Activated naive CD4-positive, alpha-beta T cell treated with anti-CD3 and anti-CD28 coated beads for 36 hours (primary cell): ENCODE measurements at regions not wholly inside any gene's neighbourhood (a gene's known extent, or its start where the extent isn't known, plus 50 kb on each side); places are given as distances from the start of the nearest gene placed in this dataset.

Experiments used
- CTCF ChIA-PET: fragments of 350-600 bp; sonication (Branson Sonifier 250); formaldehyde crosslinking; loops from one replicate; lab custom pipeline; 2021; ENCODE audit warnings: antibody characterized with exemption; lab: Charles Lee
- DNase-seq: peaks from one replicate; pipeline ENCODE4 v3.0.0-alpha.2; 2020
- H3K27ac Mint-ChIP-seq: one replicate; pipeline ENCODE4 v1.8.0; 2021; ENCODE audit warnings: mild to moderate bottlenecking, mixed read lengths
- H3K27me3 Mint-ChIP-seq: one replicate; pipeline ENCODE4 v1.8.0; 2021; ENCODE audit warnings: low read depth, mixed read lengths
- H3K36me3 Mint-ChIP-seq: one replicate; pipeline ENCODE4 v1.8.0; 2021; ENCODE audit warnings: low read depth, mixed read lengths
- H3K4me1 Mint-ChIP-seq: one replicate; pipeline ENCODE4 v1.8.0; 2021; ENCODE audit warnings: low read depth, mixed read lengths
- H3K4me3 Mint-ChIP-seq: one replicate; pipeline ENCODE4 v1.8.0; 2021; ENCODE audit warnings: mild to moderate bottlenecking, moderate library complexity, mixed read lengths
- H3K9me3 Mint-ChIP-seq: one replicate; pipeline ENCODE4 v1.8.0; 2021; ENCODE audit warnings: mixed read lengths
- intact Hi-C: fragments of 100-400 bp; cut with micrococcal nuclease; formaldehyde crosslinking; loops from one replicate; pipeline ENCODE4 v1.15.1; 2023

DNA sequence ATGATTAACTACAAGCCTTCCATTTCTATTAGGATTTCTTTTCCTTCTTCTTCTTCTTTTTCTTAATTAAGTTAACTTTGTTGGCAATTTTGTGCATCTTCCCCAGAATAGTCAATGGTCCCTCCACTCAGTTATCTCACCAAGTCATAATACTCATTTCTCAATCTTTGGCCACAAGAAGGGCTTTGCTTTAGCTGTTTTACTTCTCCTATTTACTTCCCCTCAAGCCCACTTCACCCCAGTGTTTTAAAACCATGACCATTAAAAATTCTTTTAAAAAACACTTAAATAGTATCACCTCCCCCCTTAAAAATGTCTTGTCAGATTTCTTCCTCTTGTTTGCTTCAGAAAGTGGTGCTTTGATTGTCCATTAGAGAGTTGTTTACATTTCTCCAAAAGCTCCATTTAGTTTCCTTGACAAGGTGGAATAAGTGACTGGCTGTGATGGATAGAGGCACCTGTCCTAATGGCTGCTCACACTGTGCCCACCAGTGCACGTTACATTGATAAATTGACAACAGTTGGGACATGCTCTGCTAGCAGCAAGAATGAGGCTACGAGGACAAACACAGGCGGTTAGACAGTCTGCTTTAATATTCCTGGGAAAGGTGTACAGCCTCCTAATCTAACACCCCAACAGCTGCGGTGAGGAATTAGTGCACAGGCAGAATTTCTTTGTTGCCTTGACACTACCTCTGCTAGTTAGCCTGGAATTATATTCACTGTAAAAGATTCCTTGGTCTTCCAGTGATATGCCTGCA is 354.7 kb downstream of the LMO4 start:
- H3K27me3 Mint-ChIP-seq = no peaks in the 10 kb centered on the region
- H3K4me3 Mint-ChIP-seq = no peak overlapping the region
- CTCF ChIA-PET = no interaction called here

DNA sequence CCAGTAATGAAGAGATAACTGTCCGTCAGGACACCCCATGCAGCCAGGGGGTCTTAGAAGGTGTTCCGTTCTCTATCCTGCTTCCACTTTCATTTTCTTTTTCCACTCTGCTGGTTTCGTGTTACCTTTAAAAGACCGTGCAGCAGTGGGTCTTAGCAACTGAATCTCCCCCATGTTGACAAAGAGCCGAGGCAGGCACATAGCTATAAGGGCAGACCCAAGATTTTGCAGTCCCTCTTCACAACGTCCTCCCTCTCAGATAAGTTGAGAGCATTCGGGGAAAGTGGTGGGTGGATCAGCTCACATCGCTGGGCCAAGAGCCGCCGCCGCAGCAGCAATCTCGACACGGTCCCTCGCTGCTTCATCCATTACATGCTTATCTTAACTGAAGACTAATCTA is 355.5 kb downstream of the LMO4 start:
- Mint-ChIP-seq H3K4me1 (no peaks in the 10 kb centered on the region), H3K9me3 (no peaks in the 10 kb centered on the region), H3K27me3 (no peaks in the 10 kb centered on the region), H3K4me3 (peak overlapping the region; percentile 7), H3K27ac (no peak overlapping the region), H3K36me3 (no peaks in the 10 kb centered on the region)
- CTCF ChIA-PET = no interaction called here
- intact Hi-C loops = no loop called here
- DNase-seq = no peak

More for the DNA sequence above, 354.7 kb downstream of the LMO4 start:
- no peak for DNase-seq
- no peak overlapping the region for H3K27ac Mint-ChIP-seq
- H3K9me3 Mint-ChIP-seq = no peaks in the 10 kb centered on the region
- H3K36me3 Mint-ChIP-seq = no peaks in the 10 kb centered on the region
- intact Hi-C loops = no loop called here
- H3K4me1 Mint-ChIP-seq = no peaks in the 10 kb centered on the region

DNA sequence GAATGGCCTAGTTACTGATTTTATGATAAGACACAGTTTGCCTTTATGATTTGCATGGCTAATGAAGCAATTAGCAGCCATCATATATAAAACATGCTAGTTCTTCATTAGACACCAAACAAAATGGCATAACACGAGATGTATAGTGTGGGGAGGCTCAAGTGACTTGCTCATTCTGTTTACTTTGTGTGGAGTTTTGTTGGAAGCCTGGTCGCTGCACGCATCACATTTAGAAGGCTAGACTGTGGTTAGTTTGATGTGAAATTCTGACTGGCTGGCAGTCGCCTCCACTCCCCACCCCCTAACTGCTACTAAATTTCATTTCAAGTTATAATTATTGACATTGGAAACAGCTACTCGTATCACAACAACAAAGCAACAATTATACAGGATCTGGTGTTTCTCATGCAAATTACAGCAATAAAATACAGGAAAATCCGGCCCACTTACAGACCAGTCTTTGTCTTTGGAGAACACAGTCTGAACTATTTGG is 356.1 kb downstream of the LMO4 start:
- CTCF ChIA-PET = no interaction called here

DNA sequence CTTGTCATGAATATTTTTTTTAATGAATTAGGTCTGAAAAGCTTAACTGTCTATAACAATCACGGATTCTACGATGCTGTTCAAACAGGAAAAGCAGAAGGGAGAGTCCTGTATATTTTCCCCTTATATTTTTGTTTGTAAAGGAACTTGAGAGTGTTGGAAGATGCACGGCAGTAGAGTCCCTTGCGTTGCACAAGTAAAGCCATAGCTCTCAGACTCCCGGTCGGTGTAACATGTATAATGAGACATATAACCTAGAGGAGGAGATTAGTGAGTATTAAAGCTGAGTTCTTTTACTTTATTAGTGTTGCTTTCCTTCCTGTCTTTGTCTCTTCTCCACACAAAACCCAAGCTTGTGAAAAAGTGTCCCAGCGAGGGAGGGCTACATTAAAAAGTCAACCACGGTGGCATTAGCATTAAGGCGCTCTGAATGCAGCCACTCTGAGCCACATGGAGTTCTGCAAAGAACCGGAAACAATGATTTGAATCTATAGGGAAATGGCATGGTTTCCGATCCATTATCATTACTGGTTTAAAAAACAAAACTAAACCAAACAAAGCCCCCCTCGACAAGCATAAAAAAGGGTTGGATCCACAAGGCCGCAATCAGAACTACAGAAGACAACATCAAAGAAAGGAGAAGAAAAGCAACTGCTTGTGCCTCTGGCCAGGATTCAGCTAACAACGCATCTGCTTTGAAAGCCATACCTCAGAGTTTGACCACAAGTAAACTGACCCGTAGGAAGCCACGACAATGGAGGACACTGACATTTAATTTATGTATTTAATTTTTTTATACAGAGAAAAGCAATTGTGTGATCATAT is 356.8 kb downstream of the LMO4 start:
- DNase-seq = no peak
- H3K27ac Mint-ChIP-seq = no peak overlapping the region
- intact Hi-C loops = no loop called here

More for the DNA sequence above, 356.1 kb downstream of the LMO4 start:
- intact Hi-C loops = no loop called here
- no peaks in the 10 kb centered on the region for H3K27me3 Mint-ChIP-seq
- H3K4me1 Mint-ChIP-seq = no peaks in the 10 kb centered on the region
- no peaks in the 10 kb centered on the region for H3K36me3 Mint-ChIP-seq
- H3K9me3 Mint-ChIP-seq = no peaks in the 10 kb centered on the region
- no peak overlapping the region for H3K27ac Mint-ChIP-seq
- no peak for DNase-seq
- no peak overlapping the region for H3K4me3 Mint-ChIP-seq

DNA sequence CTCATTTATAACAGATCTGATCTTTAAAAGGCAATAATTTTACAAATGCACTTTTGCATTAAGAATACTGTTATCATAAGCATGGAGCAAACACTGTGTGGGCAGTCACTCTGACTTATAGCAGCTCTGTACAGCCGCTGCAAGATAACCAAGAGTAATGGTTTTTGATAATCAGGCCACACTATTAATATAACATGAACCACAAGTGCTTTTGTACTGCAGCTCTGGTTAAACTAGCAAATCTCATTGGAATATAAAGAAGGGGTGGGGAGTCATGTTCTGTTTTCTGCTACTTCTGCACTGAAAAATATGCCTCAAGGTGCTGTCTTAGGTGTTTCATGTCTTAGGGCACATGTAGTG is 357.4 kb downstream of the LMO4 start:
- no peak overlapping the region for H3K27ac Mint-ChIP-seq
- DNase-seq = no peak
- no peaks in the 10 kb centered on the region for H3K9me3 Mint-ChIP-seq
- intact Hi-C loops = no loop called here
- H3K4me1 Mint-ChIP-seq = no peaks in the 10 kb centered on the region
- CTCF ChIA-PET = no interaction called here
- no peak overlapping the region for H3K4me3 Mint-ChIP-seq
- no peaks in the 10 kb centered on the region for H3K36me3 Mint-ChIP-seq
- H3K27me3 Mint-ChIP-seq = peaks cover 4% of the 10 kb centered on the region

More for the DNA sequence above, 356.8 kb downstream of the LMO4 start:
- H3K9me3 Mint-ChIP-seq = no peaks in the 10 kb centered on the region
- CTCF ChIA-PET = no interaction called here
- no peaks in the 10 kb centered on the region for H3K27me3 Mint-ChIP-seq
- H3K4me1 Mint-ChIP-seq = no peaks in the 10 kb centered on the region
- no peaks in the 10 kb centered on the region for H3K36me3 Mint-ChIP-seq
- no peak overlapping the region for H3K4me3 Mint-ChIP-seq

DNA sequence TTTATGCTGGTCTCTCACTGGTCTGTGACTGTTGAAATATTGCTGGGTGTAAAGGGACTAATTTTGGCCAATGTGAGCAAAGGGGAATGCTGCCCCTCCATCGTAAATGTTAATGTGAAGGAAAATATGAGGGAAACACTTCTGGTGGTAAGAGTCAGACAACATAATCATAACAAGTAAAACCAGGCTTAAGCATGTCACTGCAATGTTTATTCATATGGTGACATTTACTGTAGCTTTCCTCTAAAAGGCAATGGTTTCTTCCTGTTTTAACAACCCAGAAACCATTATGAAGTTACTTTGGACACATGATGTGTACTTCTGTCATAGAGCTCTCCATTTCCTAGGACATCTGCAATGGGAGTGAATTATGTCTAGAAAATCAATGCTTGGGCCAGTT is 358.0 kb downstream of the LMO4 start:
- DNase-seq = no peak
- no peaks in the 10 kb centered on the region for H3K36me3 Mint-ChIP-seq
- no peaks in the 10 kb centered on the region for H3K9me3 Mint-ChIP-seq
- H3K4me1 Mint-ChIP-seq = no peaks in the 10 kb centered on the region
- CTCF ChIA-PET = no interaction called here
- intact Hi-C loops = no loop called here
- no peak overlapping the region for H3K4me3 Mint-ChIP-seq
- peaks cover 4% of the 10 kb centered on the region for H3K27me3 Mint-ChIP-seq
- H3K27ac Mint-ChIP-seq = no peak overlapping the region

DNA sequence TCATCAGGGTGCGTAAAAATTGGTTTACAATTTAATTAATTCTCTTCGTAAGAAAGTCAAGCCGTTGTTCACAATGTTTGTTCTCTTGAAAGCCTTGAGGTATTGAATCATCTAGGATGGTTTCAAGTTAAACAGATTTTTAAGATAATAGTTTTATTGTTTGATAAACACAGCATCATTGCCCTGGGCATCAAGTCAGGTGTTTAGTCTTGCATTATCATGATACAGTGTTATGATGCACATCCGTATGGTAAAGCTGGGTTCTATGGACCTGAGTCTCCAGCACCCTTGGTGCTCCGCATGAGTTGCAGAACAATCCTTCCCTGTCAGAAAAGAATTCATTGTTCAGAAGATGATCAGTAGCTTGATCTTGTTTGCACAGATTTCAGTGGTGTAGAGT is 359.5 kb downstream of the LMO4 start:
- intact Hi-C loops = no loop called here
- no peaks in the 10 kb centered on the region for H3K4me1 Mint-ChIP-seq
- no peaks in the 10 kb centered on the region for H3K36me3 Mint-ChIP-seq
- H3K27me3 Mint-ChIP-seq = peaks cover 4% of the 10 kb centered on the region
- no peak overlapping the region for H3K4me3 Mint-ChIP-seq
- DNase-seq = no peak
- CTCF ChIA-PET = no interaction called here
- H3K9me3 Mint-ChIP-seq = no peaks in the 10 kb centered on the region
- no peak overlapping the region for H3K27ac Mint-ChIP-seq

DNA sequence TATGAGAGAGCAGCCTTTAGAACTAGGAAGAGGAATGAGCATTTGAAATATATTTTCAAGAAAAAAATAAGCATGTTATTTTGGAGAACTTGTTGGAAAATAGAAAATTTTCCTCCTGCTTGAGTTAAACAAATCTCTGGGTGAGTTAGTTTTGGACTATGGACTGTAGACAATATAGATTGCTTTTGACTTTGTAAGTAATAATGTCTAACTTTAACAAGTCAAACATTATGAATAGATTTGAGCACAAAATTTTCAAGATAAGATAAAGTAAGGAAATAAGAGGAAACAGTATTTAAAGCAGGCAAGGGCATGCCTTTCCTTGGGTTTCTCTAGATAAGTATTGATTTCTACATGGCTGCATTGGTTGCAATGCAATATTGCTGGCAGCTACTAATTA is 360.8 kb downstream of the LMO4 start:
- peaks cover 4% of the 10 kb centered on the region for H3K27me3 Mint-ChIP-seq
- H3K36me3 Mint-ChIP-seq = no peaks in the 10 kb centered on the region
- H3K27ac Mint-ChIP-seq = no peak overlapping the region
- intact Hi-C loops = no loop called here
- no peak overlapping the region for H3K4me3 Mint-ChIP-seq
- H3K9me3 Mint-ChIP-seq = no peaks in the 10 kb centered on the region
- H3K4me1 Mint-ChIP-seq = no peaks in the 10 kb centered on the region
- DNase-seq = no peak
- CTCF ChIA-PET = no interaction called here

DNA sequence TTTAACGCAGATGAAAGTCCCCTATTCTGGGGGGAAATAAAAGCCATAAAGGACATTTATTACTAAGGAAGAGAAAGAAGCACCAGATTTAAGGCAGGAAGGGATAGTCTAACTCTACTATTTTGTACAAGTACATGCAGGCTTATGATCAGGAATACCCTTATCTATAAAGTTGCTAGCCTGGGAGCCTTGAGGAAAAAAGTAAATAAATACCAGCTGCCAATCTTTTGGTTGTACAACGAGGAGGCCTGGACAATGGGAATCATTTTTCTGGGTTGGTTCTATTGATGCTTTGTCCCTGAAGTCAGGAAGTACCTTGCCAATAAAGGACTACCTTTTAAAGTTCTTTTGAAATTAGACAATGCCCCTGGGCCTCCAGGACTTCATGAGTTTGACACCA is 367.8 kb downstream of the LMO4 start:
- DNase-seq = no peak
- H3K27ac Mint-ChIP-seq = no peak overlapping the region
- no peaks in the 10 kb centered on the region for H3K36me3 Mint-ChIP-seq
- peaks cover 10% of the 10 kb centered on the region for H3K9me3 Mint-ChIP-seq
- no peaks in the 10 kb centered on the region for H3K4me1 Mint-ChIP-seq
- intact Hi-C loops = no loop called here
- no peak overlapping the region for H3K4me3 Mint-ChIP-seq
- CTCF ChIA-PET = no interaction called here
- peaks cover 3% of the 10 kb centered on the region for H3K27me3 Mint-ChIP-seq

DNA sequence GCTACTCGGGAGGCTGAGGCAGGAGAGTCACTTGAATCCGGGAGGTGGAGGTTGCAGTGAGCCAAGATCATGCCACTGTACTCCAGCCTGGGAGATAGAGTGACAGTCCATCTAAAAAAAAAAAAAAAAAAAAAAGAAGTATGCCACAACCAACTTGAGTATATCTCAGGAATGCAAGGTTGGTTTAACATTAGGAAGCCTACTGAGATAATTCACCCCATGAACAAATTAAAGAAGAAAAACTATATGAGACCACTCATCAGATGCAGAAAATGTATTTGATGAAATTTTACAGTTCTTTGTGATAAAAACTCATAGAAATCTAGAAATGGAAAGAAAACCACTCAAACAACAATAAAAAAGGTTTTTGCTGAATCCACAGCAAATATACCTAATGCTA is 373.8 kb downstream of the LMO4 start:
- no peaks in the 10 kb centered on the region for H3K36me3 Mint-ChIP-seq
- peaks cover 15% of the 10 kb centered on the region for H3K9me3 Mint-ChIP-seq
- CTCF ChIA-PET = no interaction called here
- no peak overlapping the region for H3K4me3 Mint-ChIP-seq
- intact Hi-C loops = no loop called here
- H3K27ac Mint-ChIP-seq = no peak overlapping the region
- no peaks in the 10 kb centered on the region for H3K27me3 Mint-ChIP-seq
- H3K4me1 Mint-ChIP-seq = no peaks in the 10 kb centered on the region
- no peak for DNase-seq

DNA sequence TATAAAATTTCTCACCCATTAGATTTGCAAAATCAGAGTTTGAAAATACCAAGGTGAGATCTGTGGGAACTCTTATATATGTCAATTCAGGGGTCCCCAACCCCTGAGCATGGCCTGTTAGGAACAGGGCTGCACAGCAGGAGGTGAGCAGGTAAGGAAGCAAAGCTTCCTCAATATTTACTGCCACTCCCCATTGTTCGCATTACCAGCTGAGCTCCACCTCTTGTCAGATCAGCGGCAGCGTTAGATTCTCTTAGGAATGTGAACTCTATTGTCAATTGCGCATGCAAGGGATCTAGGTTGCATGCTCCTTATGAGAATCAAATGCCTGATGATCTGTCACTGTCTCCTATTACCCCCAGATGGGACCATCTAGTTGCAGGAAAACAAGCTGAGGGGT is 376.6 kb downstream of the LMO4 start:
- Mint-ChIP-seq H3K36me3 (no peaks in the 10 kb centered on the region), H3K4me1 (no peaks in the 10 kb centered on the region), H3K9me3 (peaks cover 13% of the 10 kb centered on the region), H3K4me3 (no peak overlapping the region), H3K27ac (no peak overlapping the region), H3K27me3 (no peaks in the 10 kb centered on the region)
- CTCF ChIA-PET = interaction anchor here (0.6 kb wide), 1 partner anchor 9 kb away, joined by 3 read pairs; no protein-coding TSS in a partner anchor
- intact Hi-C loops = no loop called here
- no peak for DNase-seq

DNA sequence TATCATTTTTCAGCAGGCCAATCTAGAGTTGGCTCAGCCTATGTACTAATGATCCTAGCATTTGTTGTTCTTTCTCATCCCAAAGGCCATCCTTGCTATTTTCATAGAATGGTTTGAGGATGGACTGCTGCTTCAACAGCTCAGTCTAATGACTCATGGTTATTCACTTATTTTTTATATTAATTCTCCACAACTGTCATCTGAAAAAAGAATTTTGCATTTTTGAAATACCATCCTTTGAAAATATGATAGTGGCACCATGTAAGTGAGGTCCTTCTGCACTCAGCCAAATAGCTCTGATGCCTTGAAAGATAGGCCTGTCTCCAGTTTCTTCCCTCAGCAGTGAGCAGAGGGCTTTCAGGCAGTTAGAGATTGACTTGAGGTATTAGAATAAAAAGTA is 377.5 kb downstream of the LMO4 start:
- DNase-seq = no peak
- H3K4me3 Mint-ChIP-seq = no peak overlapping the region
- CTCF ChIA-PET = no interaction called here
- peaks cover 5% of the 10 kb centered on the region for H3K9me3 Mint-ChIP-seq
- no peaks in the 10 kb centered on the region for H3K4me1 Mint-ChIP-seq
- no peak overlapping the region for H3K27ac Mint-ChIP-seq
- H3K27me3 Mint-ChIP-seq = no peaks in the 10 kb centered on the region
- intact Hi-C loops = no loop called here
- no peaks in the 10 kb centered on the region for H3K36me3 Mint-ChIP-seq

DNA sequence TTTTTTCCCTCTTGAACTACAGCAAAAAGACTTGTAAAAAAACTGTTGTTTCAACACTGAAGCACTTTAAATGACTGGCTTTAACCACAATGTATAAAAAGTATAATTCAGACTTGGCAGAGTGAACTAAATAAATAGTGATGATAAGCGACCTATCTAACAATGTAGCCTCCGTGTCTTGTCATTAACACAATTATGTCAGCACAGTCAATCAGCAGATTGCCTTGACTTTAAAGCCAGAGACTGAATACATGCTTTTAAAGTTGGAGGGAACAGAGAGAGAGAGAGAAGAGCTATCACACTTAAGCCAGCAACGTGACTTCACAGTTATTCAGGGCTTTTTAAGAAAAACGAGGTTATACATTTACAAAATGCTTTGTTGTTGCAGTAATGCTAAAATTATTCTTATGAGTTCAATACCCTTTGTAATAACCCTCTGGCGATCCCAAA is 378.1 kb downstream of the LMO4 start:
- no peak for DNase-seq
- H3K27me3 Mint-ChIP-seq = no peaks in the 10 kb centered on the region
- CTCF ChIA-PET = no interaction called here
- intact Hi-C loops = no loop called here
- no peak overlapping the region for H3K4me3 Mint-ChIP-seq
- no peak overlapping the region for H3K27ac Mint-ChIP-seq
- no peaks in the 10 kb centered on the region for H3K36me3 Mint-ChIP-seq
- no peaks in the 10 kb centered on the region for H3K4me1 Mint-ChIP-seq
- H3K9me3 Mint-ChIP-seq = peaks cover 3% of the 10 kb centered on the region
